Ovary (tissue), 7 donors: ENCODE measurements at regions not wholly inside any gene's neighbourhood (a gene's known extent, or its start where the extent isn't known, plus 50 kb on each side); places are given as distances from the start of the nearest gene placed in this dataset.
"Not testable (repeated sequence)": the region's sequence is repeated elsewhere in the genome, so short reads cannot be mapped to it uniquely, and the experiment has no call there.

Experiments used
- DNase-seq, 5 donors: peaks; one replicate each; pipeline ENCODE4 v3.0.0-alpha.2; 2019 to 2020
- H3K27ac ChIP-seq, 2 donors: fragments of 200-600 bp; one replicate each; pipeline versions ENCODE4 v1.5.1 to v1.8.0; 2019 to 2022
- H3K27me3 ChIP-seq: fragments of 200-600 bp; one replicate; pipeline ENCODE4 v1.8.0; 2022
- H3K36me3 ChIP-seq: fragments of 200-600 bp; sonication (generic); one replicate; pipeline ENCODE4 v1.5.1; 2019
- H3K4me1 ChIP-seq: one replicate; pipeline ENCODE4 v1.8.1; 2013; ENCODE audit warnings: mild to moderate bottlenecking, moderate library complexity; ENCODE audit not compliant: insufficient read depth
- H3K4me3 ChIP-seq: fragments of 200-600 bp; sonication (generic); one replicate; pipeline ENCODE4 v1.5.1; 2017
- H3K9me3 ChIP-seq, 2 donors: fragments of 200-600 bp in 1 of 2; sonication (generic) in 1 of 2; one replicate each; pipeline versions ENCODE4 v1.5.1 to v1.8.1; 2013 to 2019; ENCODE audit warnings: mild to moderate bottlenecking in 1 of 2, moderate library complexity in 1 of 2
- EP300 ChIP-seq: sonication (generic); formaldehyde crosslinking; IDR thresholded peaks from one replicate; pipeline ENCODE4 v1.6.1; 2017; ENCODE audit warnings: antibody characterized with exemption
- POLR2A ChIP-seq: fragments of 450-650 bp; IDR thresholded peaks from one replicate; pipeline ENCODE4 v1.6.1; 2017; ENCODE audit warnings: antibody characterized with exemption, mild to moderate bottlenecking, moderate library complexity
- WGBS, 3 donors: extraction: QIAGEN DNeasy Blood & Tissue Kit in 1 of 3; methylation state at CpG; one replicate each; pipeline versions ENCODE4 v1.1.5 to v1.1.7; 2013 to 2017; 5-methylcytosine and 5-hydroxymethylcytosine counted together
- intact Hi-C, 4 donors: fragments of 100-400 bp; cut with DNase I; formaldehyde crosslinking; loops; one replicate each; pipeline versions ENCODE4 v1.11.0 to v1.15.1; 2022 to 2023
- TF ChIP-seq, protein P1 (sequence below), 3 donors: fragments of 450-650 bp in 2 of 3; fragments of 200-600 bp in 1 of 3; IDR thresholded peaks; one replicate each; pipeline versions ENCODE4 v1.5.1 to v1.8.0; 2016 to 2022; ENCODE audit warnings: antibody characterized with exemption in 3 of 3, mild to moderate bottlenecking in 1 of 3
- donor health status: DM: no; HTN: no; CAD: no; lungs with moderate emphysema.
- donor health status: DM: no; HTN: no; CAD: no.
- donor health status: Bipolar disorder and iron deficiency.
- donor health status: DM: no; HTN: no; CAD: no.
- donor health status: DM: yes; HTN: yes; CAD: no.

DNA sequence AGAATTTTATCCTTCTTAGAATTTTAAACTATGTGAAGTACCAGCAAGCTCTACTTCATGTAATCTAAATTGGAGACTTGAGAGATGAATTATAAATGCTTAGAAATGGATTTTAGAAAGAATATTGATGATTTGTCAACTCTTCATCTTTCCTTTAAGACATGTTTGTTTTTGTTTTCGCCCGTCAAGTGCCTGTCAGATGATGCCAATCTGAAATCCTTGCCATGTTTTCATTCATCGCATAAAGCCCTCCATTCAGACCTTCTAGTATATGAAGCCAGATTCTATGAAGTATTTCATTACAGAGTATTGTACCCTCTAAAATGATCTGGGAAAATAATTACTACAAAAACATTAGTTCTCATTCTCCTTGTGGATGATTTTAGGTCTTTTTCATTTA is 223.2 kb upstream of the SOX2 start:
- TF ChIP-seq, protein P1, sequence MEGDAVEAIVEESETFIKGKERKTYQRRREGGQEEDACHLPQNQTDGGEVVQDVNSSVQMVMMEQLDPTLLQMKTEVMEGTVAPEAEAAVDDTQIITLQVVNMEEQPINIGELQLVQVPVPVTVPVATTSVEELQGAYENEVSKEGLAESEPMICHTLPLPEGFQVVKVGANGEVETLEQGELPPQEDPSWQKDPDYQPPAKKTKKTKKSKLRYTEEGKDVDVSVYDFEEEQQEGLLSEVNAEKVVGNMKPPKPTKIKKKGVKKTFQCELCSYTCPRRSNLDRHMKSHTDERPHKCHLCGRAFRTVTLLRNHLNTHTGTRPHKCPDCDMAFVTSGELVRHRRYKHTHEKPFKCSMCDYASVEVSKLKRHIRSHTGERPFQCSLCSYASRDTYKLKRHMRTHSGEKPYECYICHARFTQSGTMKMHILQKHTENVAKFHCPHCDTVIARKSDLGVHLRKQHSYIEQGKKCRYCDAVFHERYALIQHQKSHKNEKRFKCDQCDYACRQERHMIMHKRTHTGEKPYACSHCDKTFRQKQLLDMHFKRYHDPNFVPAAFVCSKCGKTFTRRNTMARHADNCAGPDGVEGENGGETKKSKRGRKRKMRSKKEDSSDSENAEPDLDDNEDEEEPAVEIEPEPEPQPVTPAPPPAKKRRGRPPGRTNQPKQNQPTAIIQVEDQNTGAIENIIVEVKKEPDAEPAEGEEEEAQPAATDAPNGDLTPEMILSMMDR (IDR thresholded peaks at IDR 0.05), result no peak
- TF ChIP-seq EP300, result no peak
- TF ChIP-seq POLR2A, result no peak
- H3K9me3 ChIP-seq, result no peaks in the 10 kb centered on the region
- H3K4me3 ChIP-seq, result no peak overlapping the region
- H3K4me1 ChIP-seq, result no peaks in the 10 kb centered on the region
- no peak overlapping the region for H3K27ac ChIP-seq
- H3K27me3 ChIP-seq, result no peaks in the 10 kb centered on the region
- intact Hi-C loops, result no loop called here
- no peaks in the 10 kb centered on the region for H3K36me3 ChIP-seq
- WGBS, 3 donors, result 86 to 92% (median 90%) methylated on average over 3 of the region's 3 CpGs
- no peak for DNase-seq

DNA sequence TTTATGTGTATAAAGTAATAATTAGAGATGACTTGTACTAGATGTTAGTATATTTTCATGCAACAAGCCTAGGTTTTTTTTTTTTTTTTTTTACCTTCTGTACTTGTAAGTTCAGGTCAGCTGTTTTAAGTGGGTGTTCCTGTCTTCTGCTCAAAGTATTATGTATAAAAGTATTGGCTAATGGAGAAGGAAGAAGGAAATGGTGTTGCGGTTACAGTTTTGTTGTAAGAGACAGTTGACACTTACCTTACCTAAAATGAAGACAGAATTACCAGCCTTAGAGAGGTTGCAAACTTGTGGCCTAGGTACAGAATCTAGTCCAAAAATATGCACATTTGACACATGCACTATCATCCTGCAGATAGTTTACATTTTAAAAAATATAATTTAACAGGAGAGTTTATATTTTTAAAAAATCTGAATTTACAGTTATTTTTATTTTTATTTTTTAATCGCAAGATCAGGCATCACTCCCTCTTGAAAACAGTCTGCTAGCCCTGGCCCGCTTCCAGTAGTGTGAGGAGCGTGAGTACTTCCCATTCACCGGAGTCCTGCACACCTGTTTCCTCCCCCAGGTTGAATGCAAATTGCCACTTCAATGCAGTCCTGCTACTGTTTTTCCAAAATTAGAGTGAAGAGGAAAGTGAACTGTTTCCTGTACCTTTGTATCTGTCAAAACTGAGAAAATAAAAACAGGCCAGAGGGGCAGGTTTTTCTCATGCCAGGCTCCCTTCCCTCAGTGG is 224.3 kb upstream of the SOX2 start:
- no peaks in the 10 kb centered on the region for H3K27me3 ChIP-seq
- no peaks in the 10 kb centered on the region for H3K36me3 ChIP-seq
- H3K9me3 ChIP-seq, result no peaks in the 10 kb centered on the region
- H3K4me3 ChIP-seq, result no peak overlapping the region
- intact Hi-C loops, result no loop called here
- no peaks in the 10 kb centered on the region for H3K4me1 ChIP-seq
- WGBS, 3 donors, result 59 to 63% (median 61%) methylated on average over 5 of the region's 5 CpGs
- TF ChIP-seq POLR2A (no peak), EP300 (no peak)
- TF ChIP-seq, protein P1 (IDR thresholded peaks at IDR 0.05), result no peak
- no peak for DNase-seq
- no peak overlapping the region for H3K27ac ChIP-seq

DNA sequence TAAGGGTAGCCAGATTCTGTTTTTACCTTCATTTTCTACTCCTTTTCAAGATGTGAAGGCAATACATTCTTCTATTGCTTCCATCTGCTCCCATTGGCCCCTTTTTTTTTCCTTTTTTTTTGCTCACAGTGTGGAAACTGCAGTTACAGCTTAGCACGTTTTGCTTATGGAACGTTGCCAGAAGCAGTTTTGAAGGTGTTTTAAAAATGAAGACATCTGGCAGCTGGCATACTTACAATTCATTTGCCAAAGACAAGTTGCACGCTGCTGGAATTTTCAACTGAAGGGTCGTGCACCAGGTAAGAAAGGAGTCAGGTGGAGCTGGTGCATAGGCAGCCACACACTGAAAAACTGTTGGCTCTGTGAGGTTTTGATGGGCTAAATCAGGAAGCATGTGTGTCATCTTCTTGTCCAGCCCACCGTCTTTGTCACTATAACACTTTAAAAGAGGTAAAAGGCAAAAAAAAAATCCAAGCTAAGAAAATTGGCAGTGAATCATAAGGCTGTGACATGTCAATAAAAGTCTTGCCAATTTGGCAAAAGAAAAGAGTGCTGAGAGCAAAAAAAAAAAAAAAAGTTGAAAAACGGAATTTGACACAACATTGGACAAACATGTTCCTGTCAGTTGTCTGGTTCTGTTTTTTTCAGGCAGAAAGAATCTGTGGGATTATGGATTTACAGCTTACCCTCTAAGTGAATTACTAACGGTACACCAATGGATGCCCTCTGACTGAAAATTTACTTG is 225.4 kb upstream of the SOX2 start:
- no peak overlapping the region for H3K4me3 ChIP-seq
- intact Hi-C loops, result no loop called here
- H3K9me3 ChIP-seq, result no peaks in the 10 kb centered on the region
- no peaks in the 10 kb centered on the region for H3K27me3 ChIP-seq
- no peak for DNase-seq
- WGBS, 3 donors, result 8 to 15% (median 10%) methylated on average over 7 of the region's 7 CpGs
- no peak for TF ChIP-seq EP300
- TF ChIP-seq, protein P1 (IDR thresholded peaks at IDR 0.05), result no peak
- no peak for TF ChIP-seq POLR2A
- no peaks in the 10 kb centered on the region for H3K36me3 ChIP-seq
- H3K4me1 ChIP-seq, result no peaks in the 10 kb centered on the region
- H3K27ac ChIP-seq, result no peak overlapping the region

DNA sequence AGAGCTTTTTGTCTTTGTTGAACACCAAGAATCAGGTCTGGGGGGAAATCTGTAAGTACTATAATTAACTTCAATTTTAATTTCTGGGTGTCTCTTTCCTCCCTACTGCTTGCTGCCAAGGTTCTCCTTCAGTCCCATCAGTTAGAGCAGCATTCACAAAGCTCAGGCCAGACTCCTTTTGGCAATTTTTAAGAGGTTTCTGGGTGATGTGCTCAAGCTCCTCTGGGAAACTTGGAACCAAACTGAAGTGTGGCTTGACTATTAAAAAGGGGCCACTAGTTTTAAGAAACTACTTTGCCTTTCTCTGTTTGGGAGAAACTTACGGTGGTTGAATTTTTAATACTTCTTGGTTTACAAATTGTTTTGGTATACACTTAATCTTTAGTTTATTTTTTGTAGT is 227.7 kb upstream of the SOX2 start:
- WGBS, 3 donors, result 52 to 78% (median 58%) methylated on average over 1 of the region's 1 CpG
- Histone ChIP-seq H3K36me3 (no peaks in the 10 kb centered on the region), H3K9me3 (no peaks in the 10 kb centered on the region), H3K27me3 (no peaks in the 10 kb centered on the region), H3K27ac (no peak overlapping the region), H3K4me1 (no peaks in the 10 kb centered on the region), H3K4me3 (no peak overlapping the region)
- no peak for TF ChIP-seq POLR2A
- TF ChIP-seq, protein P1 (IDR thresholded peaks at IDR 0.05), result no peak
- no peak for TF ChIP-seq EP300
- DNase-seq, result no peak
- intact Hi-C loops, result no loop called here

DNA sequence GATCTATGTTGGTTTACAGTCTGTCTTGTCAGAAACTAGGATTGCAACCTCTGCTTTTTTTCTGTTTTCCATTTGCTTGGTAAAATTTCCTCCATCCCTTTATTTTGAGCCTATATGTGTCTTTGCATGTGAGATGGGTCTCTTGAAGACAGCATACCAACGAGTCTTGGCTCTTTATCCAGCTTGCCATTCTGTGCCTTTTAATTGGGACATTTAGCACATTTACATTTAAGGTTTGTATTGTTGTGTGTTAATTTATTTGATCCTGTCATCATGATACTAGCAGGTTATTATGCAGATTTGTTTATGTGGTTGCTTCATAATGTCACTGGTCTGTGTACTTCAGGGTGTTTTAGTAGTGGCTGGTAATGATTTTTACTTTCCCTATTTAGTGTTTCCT is 236.6 kb upstream of the SOX2 start:
- H3K9me3 ChIP-seq, intact Hi-C loops, H3K27ac ChIP-seq, H3K4me3 ChIP-seq, H3K27me3 ChIP-seq, DNase-seq, H3K36me3 ChIP-seq, H3K4me1 ChIP-seq: not testable (repeated sequence)
- 64 to 74% (median 69%) methylated on average over 1 of the region's 1 CpG for WGBS, 3 donors
